Activated T-cell treated with anti-CD3 and anti-CD28 coated beads for 24 hours (primary cell): ENCODE measurements at regions not wholly inside any gene's neighbourhood (a gene's known extent, or its start where the extent isn't known, plus 50 kb on each side); places are given as distances from the start of the nearest gene placed in this dataset.

Experiments used
- DNase-seq: peaks from one replicate; pipeline ENCODE4 v3.0.0-alpha.2; 2020; ENCODE audit warnings: low read depth

GRCh38 chr5:52674815-52675545 is 112.7 kb upstream of the ITGA1 start:
- no peak for DNase-seq

DNA sequence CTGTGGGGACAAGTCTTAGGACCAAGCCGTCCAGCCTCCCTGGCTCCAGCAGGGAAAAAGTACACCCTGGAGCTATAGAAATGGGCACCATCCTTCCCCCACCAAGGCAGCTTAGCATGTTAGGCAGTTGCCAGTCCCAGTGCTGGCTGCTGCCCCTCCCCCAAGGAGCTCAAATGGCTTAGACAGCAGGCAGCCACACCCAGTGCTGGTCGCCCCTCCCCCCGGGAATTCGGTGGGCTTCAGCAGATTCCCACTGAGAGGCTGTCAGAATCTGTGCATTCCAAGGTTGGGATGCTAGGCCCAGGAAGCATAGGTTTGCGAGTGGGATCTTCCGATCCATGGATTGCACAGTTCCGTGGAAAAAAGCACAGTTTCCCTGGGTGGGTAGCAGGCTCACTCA is 105.2 kb upstream of the ITGA1 start:
- DNase-seq: no peak

DNA sequence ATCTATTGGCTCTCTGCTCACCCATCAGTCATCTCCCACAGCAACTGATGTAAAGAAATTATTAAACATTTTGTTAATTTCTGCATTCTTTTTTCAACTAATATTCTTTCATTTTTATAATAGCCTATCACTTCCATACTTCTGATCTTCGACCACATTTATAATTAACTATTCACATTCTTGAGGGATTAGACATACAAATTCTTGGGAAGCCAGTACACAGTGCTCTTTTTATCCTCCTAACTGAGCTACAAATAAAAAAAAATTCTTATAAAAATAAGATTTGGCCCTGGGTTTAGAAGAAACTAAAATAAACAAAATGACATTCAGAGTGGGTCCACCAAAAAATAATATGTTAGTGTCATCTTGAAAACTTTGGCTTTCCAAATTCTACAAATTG is 103.7 kb upstream of the ITGA1 start:
- DNase-seq: no peak

DNA sequence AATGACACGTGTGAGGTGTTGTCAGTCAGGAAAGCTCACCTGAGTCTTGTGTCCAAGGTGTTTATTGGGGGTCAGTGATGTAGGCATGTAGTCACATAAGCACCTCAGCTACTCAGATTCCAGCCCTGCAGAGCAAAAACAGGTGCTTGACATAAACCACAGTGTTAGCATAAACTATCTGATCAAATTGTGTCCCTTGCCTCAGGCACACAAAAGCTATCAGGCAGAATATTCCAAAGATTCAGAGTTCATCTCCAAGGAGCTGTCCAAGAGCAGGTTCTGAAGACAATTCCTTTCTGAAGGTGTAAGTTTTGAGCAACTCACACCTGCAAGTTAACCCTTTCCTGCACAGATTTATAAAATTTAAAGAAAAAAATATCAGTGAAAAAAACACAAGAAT is 102.2 kb upstream of the ITGA1 start:
- no peak for DNase-seq

DNA sequence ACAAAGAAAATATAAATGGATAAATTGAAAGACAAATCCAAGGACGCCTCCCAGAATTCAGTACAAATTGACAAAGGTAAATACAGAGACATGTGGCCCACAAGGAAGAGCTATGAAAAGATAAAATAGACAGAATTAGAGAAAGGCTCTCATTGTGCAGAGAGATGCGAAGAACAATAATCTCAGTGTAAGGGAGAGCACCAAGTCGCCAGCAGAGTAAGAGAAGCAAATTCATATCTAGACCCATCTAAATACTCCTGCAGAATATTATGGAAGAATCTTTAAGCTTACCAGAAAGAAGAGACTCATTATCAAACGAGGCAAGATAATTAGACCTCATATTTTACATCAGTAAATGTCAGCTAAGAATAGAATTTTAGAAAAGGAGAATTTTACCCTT is 101.7 kb upstream of the ITGA1 start:
- DNase-seq: no peak

DNA sequence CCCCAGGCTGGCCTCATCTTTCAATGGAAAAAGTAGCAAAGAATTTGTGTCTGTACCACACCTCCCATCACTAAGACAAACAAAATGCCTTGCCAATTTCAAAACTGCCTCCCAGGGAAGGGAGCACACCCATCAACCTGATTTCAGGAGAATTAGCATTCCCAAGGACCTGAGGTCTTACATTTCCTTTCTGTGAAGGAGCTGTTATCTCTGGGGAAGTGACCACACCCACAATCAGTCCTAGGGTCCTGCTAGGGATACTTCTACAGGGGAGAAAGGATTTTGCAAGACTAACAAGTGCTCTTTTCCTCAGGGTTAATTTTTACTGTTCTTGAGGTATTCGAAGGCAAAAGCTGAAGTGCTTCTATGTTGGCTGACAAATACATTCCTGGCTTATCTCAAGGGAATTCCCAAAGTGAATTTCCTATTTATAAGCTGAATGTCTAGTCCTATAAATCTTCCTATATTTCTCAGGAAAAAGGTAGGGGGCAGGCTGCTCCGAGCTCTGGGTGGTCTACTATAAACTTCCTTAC is 97.4 kb upstream of the ITGA1 start:
- DNase-seq: no peak

DNA sequence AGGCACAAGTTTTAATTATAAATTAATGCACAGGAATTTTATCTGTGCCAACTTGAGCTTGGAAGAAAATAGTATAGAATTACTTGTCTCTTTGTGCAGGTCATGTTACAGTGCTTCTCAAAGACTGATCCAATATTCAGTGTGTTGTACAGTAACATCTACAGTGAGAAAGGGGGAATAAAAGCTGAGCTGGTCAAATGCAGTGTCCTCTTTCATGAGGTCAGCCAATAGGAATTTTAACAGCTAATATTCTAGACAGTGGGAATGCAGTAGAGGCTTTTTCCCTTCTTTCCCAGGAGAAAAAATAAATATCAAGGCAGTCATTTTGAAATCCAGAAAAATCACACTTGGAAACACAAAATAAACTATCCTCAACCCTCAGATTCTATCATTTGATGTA is 95.7 kb upstream of the ITGA1 start:
- DNase-seq: no peak

DNA sequence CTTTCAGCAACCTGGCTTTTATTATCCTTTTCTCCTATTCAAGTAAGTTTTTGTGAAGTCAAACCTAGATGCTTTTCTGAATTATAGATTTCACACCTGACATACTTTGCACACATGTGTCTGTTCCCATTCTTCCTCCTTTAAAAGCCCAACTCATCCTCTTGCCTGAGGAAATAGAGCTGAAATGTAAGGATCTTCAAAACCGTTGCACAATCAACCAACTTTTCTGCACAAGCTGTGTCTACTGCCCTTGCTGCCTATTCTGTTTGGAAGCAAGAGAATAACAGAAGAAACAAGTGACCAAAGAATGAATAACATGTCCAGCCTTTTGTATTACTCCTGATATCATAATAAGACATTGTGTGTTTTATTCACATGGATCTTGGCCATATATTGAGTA is 95.1 kb upstream of the ITGA1 start:
- DNase-seq: no peak

- no peak for DNase-seq
Measured at GRCh38 chr5:52693280-52693679, 94.4 kb upstream of the ITGA1 start.

DNA sequence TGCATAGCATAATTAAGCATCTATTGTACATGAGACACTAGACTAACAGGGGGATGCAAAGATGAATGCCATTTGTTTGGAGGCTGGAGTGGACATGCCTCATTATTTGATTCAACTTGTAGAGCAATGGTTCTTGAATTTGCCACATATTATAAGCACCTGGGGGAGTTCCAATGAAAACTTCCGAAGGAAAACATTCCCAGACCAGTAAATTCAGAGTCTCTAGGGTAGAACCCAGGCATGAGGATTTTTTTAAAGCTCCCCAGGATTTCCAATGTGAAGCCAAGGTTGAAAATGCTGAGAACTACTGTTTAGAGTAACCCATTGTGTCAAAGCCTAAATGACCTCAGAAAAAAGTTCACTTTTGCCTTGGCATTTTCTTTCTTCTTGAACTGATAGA is 93.9 kb upstream of the ITGA1 start:
- DNase-seq: no peak

- DNase-seq: no peak
Measured at GRCh38 chr5:52694648-52695047, 93.1 kb upstream of the ITGA1 start.

- no peak for DNase-seq
Measured at GRCh38 chr5:52702877-52703276, 84.8 kb upstream of the ITGA1 start.

DNA sequence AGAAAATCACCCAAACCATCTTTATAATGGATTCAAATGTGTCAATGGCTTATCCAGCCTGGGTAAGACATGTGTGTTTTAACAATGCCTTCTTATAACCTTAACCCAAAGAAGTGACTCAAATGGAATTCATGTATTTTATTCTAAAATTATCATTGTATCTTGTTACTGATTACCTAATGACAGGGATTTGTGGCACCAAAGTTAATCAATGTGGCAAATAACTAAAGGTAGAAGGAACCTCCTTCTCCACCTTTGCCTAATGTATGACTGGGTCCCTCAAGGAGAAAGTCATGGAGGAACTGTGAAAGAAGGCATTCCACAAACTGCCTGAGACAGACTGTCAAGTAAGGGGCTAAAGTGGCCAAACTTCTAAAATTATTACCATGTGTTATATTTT is 84.4 kb upstream of the ITGA1 start:
- no peak for DNase-seq

DNA sequence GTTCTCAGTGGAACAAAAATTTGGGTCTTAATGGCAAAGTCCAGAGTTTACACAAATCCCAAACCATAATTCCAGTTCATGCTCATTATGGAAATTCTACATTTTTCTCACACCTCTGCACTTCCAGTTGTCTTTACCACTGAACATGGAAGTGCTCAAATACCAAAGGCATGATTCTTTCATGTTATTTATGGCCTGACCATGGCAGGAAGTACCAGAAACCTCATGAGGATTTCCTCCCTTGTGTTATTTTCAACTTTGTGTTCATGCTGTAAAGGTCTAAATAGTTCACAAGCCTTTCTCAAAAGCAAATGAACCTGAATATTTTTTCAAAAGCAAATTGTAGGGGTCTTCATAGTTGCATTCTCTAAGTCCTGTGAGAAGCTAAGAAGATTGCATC is 82.0 kb upstream of the ITGA1 start:
- no peak for DNase-seq

GRCh38 chr5:52706775-52707174 is 80.9 kb upstream of the ITGA1 start:
- DNase-seq: no peak

GRCh38 chr5:52707616-52708015 is 80.1 kb upstream of the ITGA1 start:
- DNase-seq: no peak

DNA sequence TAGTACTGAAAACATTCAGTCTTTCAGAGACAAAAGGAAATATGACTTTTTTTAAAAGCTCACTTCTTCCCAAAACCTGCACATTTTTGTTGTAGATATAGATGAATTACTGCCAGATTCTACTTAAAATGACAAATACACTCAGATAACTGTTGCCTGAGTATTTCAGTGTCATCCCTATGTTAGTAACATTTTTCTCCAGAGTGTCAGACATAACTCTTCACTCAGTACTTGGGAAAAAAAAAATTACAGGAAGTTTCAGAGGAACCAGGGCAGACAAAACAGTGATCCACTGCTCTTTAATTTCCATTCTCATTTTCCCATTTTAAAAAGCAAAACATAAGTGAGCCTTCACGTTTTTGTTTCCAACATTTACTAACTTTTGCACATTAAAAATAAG is 79.3 kb upstream of the ITGA1 start:
- DNase-seq: no peak

DNA sequence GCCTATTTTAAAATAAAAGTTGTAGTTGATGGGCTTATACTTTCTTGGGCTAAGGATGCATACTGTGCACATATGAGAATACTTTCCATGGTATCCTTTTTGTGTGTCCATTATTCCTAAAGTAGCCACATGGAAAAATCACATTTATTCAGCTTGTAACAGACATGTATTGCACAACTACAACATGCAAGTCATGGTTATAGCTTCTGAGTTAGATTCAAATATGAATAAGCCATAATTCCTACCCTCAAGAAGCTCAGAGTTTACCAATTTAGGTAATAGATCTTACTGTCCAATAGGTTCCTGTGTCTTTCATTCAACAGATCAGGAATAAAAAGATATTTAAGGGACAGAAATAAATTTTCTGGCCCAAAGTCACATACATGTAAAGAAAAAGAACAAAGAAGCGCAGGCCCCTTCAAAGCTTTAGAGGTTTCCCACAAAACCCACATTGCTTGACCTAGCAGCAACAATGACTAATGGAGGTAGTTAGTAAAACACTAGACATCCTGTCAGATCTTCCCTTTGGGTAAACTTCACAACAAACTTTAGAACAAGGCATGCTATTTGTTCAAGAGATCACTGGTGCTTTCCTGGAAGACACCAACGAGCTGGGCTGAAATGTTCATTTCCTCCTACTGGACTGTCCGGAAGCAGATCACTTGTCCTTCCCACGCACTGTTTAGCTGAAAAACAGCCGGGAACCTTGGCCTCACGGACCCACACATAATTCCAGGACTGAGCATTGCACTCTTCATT is 78.4 kb upstream of the ITGA1 start:
- DNase-seq: no peak

DNA sequence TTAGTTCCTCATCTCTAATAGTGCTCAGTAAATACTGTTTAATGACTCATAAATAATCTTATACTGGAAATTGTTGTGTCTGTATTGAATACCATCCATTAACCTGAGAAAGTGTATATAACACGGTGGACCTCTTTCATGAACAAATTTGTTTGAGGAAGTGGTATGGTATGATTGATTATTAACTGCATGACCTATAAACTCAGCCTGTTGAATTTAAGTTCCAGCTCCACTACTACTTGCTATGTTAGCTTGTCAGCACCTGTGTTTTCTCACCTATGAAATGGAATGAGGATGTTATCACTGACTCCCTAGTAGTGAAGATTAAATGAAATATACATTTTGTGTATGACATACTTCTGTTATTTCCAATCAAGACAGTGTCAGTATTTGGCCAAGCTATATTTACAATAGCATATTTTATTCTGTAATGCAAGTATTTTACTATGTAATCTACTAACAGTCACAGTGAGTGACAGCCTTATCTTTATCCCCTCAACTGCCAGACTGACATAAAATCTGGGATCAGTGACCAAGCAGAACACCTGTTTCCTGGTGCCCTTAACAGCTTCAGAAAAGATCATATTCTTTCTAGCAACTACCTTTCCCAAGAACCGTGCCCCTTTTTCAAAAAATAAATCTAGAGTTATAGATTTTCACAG is 77.3 kb upstream of the ITGA1 start:
- DNase-seq: no peak

DNA sequence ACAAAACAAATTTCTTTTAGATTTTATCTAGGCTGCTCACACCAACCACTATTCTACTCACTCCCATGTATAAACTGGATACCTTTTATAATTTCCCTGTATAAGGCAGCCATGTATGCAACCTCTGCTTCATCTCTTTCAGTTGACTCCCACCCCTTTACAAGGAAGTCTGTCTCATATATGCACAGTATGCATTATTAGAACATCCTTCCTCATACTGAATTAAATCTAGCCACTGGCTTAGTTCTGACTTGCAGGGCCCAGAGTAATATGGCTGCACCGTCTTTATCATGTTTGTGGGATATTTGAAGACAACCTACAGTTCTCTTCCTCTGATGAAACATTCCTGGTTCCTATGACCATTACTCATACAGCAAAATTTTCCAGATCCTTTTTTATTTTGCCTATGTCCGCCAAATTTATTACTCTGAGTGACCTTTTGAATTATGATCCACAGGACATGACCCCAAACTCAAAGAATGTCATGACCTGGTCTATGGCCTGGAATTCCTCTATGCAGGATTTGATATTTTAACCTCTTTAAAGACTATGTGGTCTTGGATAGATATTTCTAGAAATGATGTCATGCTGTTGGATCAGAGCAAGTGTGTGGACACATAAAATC is 76.6 kb upstream of the ITGA1 start:
- DNase-seq: no peak

DNA sequence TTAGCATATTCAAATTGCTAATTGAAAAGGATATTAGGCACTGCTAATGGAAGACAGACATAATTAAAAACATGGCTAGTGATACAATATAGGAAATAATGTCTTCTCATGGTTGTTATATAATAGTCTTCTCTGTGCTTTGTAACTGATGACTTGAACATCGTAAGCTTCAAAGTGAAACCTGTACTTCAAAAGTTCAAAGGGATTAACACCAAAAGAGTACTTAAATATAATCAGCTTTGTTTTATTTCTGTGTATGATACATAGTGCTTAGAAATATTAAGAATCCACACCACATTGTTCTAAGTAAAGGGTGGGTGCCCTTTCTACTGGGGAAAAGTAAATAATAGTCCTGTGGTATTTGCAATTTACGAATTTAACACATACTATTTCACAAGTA is 75.4 kb upstream of the ITGA1 start:
- DNase-seq: no peak

GRCh38 chr5:52725065-52725746 is 62.5 kb upstream of the ITGA1 start:
- DNase-seq: peak; percentile 35
